ENCODE measurements at regions not wholly inside any gene's neighbourhood (a gene's known extent, or its start where the extent isn't known, plus 50 kb on each side); places are given as distances from the start of the nearest gene placed in this dataset.
A peak's percentile ranks its signal among the peaks of the same experiment; 100 is the strongest.

DNA sequence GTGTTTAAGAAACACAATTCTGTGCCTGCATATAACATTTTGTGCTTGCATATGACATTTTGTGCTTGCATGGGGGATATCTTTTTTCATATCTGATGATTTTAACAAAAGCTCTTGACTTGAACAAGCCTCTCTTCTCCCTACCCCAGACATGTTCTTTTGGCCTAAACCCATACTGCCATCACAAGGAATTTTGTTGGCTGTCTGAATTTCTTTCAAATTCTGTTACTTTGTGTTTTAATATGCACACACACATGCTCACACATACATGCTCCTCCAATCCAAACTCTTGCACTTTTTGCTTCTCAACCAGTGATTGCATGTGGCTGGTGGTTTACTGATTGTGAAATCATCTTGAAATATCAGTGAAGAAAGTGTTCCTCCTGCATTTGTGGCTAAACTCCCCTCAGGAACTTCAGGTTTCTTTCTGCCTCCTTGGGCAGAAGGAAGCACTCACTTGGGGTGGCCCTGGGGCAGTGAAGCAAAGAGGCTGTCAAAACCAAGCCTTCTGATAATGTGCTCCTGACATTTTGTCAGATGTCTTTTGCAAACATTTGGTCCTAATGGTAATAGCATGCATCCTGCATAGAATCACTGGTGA lies 377.2 kb upstream of the KLF4 start:
- no peak for DNase-seq
- H3K9me3 ChIP-seq, result no peaks in the 10 kb centered on the region
- peak in 1 of 8 donors; percentile 39 for ATAC-seq
- H3K4me3 ChIP-seq, result no peak overlapping the region
- no peaks in the 10 kb centered on the region for H3K27me3 ChIP-seq
- H3K36me3 ChIP-seq, result no peaks in the 10 kb centered on the region
- intact Hi-C loops (cut with DNase I), result no loop called here
- peaks cover 0 to 52% (median 0%) of the 10 kb centered on the region in 9 donors for H3K4me1 ChIP-seq
- no peak overlapping the region for H3K27ac ChIP-seq
- TF ChIP-seq, protein P1, sequence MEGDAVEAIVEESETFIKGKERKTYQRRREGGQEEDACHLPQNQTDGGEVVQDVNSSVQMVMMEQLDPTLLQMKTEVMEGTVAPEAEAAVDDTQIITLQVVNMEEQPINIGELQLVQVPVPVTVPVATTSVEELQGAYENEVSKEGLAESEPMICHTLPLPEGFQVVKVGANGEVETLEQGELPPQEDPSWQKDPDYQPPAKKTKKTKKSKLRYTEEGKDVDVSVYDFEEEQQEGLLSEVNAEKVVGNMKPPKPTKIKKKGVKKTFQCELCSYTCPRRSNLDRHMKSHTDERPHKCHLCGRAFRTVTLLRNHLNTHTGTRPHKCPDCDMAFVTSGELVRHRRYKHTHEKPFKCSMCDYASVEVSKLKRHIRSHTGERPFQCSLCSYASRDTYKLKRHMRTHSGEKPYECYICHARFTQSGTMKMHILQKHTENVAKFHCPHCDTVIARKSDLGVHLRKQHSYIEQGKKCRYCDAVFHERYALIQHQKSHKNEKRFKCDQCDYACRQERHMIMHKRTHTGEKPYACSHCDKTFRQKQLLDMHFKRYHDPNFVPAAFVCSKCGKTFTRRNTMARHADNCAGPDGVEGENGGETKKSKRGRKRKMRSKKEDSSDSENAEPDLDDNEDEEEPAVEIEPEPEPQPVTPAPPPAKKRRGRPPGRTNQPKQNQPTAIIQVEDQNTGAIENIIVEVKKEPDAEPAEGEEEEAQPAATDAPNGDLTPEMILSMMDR (IDR thresholded peaks at IDR 0.05), result no peak

DNA sequence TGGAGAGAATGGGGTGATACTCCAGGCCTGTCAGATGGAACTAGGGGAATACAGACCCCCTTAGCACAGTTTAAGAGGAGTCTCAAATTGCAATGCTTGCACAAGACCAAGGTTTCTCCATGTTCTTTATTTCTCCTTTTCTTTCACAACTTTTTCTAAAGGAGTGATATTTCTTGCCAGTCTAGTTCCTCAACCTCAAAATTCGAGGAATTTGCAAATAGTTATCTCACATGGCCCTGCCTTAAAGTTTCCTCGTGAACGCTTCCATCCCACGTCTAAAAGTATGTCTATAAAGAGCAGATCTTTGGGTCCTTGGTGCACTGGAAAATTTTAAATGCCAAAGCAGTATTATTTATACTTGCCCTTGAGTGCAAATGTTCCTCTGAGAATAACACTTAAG lies 373.8 kb upstream of the KLF4 start:
- 66 to 68% methylated on average over 4 of the region's 4 CpGs for WGBS, 2 donors
- Histone ChIP-seq H3K4me1 (peaks cover 0 to 45% (median 0%) of the 10 kb centered on the region in 9 donors), H3K9me3 (peaks cover 0 to 6% (median 0%) of the 10 kb centered on the region in 11 donors), H3K27me3 (no peaks in the 10 kb centered on the region), H3K4me3 (no peak overlapping the region), H3K27ac (peak overlapping the region in 1 of 10 donors; percentile 54), H3K36me3 (no peaks in the 10 kb centered on the region)
- intact Hi-C loops (cut with DNase I), result no loop called here
- TF ChIP-seq, protein P1 (IDR thresholded peaks at IDR 0.05), result no peak
- peak in 1 of 8 donors; percentile 13 for ATAC-seq
- no peak for DNase-seq

DNA sequence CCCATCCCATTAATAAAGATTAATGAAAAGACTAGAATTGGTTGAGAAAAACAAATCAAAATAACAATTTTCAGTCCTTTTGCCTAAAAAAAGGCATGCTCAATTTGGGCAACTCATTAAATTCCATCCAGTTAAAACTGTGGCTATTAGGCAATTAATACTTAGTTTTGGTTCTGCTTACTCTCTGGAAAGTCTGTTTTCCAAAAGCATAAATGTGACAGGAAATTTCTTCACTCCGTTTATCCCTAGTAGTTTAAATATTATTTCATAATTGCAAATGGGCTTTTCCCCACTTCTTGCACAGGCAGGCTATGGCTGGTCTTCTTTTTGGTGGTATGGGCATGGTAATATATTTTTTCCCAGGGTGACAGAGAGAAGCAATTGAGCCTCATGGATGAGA lies 373.3 kb upstream of the KLF4 start:
- intact Hi-C loops (cut with DNase I), result no loop called here
- Histone ChIP-seq H3K9me3 (peaks cover 0 to 6% (median 0%) of the 10 kb centered on the region in 11 donors), H3K27ac (peak overlapping the region in 1 of 10 donors; percentile 54), H3K36me3 (no peaks in the 10 kb centered on the region), H3K27me3 (no peaks in the 10 kb centered on the region), H3K4me1 (peaks cover 0 to 40% (median 0%) of the 10 kb centered on the region in 9 donors), H3K4me3 (no peak overlapping the region)
- ATAC-seq (no peak), DNase-seq (no peak)
- TF ChIP-seq, protein P1 (IDR thresholded peaks at IDR 0.05), result no peak
- WGBS, 2 donors, result 59 to 87% methylated on average over 1 of the region's 1 CpG

DNA sequence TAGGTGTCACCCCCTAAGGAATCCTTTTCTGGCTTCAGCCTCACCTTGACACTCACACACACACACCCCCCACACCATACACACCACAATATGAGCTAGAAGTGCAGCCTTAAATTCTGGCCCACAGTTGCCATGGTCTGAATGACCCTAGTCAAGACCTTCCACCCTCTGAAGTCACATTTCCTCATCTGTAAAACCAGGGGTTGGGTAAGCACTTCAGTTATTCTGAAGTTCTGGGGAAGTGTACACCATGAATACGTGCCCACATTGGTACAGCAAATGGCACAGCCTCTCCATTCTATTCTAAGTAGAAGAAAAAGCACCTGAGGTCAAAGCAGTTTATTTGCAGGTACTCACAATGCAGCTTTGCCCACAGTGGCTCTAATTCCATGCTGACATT lies 372.8 kb upstream of the KLF4 start:
- Histone ChIP-seq H3K27me3 (no peaks in the 10 kb centered on the region), H3K9me3 (peaks cover 0 to 6% (median 0%) of the 10 kb centered on the region in 11 donors), H3K36me3 (no peaks in the 10 kb centered on the region), H3K27ac (peak overlapping the region in 1 of 10 donors; percentile 54), H3K4me3 (no peak overlapping the region), H3K4me1 (peaks cover 0 to 35% (median 0%) of the 10 kb centered on the region in 9 donors)
- ATAC-seq (peak in 2 of 8 donors; percentile 33 to 41), DNase-seq (no peak)
- TF ChIP-seq, protein P1 (IDR thresholded peaks at IDR 0.05), result no peak
- WGBS, 2 donors, result 83% methylated on average over 1 of the region's 1 CpG
- intact Hi-C loops (cut with DNase I), result no loop called here

Measured in heart right ventricle (tissue), 16 donors.